Suprapubic skin (tissue), 4 donors: ENCODE measurements at regions not wholly inside any gene's neighbourhood (a gene's known extent, or its start where the extent isn't known, plus 50 kb on each side); places are given as distances from the start of the nearest gene placed in this dataset.

Experiments used
- DNase-seq, 2 donors: peaks; one replicate each; pipeline ENCODE4 v3.0.0-alpha.2; 2019; ENCODE audit warnings: low spot score in 2 of 2
- H3K27ac ChIP-seq: fragments of 200-600 bp; sonication (generic); one replicate; pipeline ENCODE4 v1.5.1; 2019
- H3K27me3 ChIP-seq: fragments of 200-600 bp; sonication (generic); one replicate; pipeline ENCODE4 v1.5.1; 2019
- H3K36me3 ChIP-seq: fragments of 200-600 bp; sonication (generic); one replicate; pipeline ENCODE4 v1.5.1; 2019
- H3K4me1 ChIP-seq: fragments of 200-600 bp; sonication (generic); one replicate; pipeline ENCODE4 v1.5.1; 2019
- H3K4me3 ChIP-seq: fragments of 200-600 bp; sonication (generic); one replicate; pipeline ENCODE4 v1.5.1; 2019; ENCODE audit warnings: mild to moderate bottlenecking
- H3K9me3 ChIP-seq: fragments of 200-600 bp; sonication (generic); one replicate; pipeline ENCODE4 v1.5.1; 2019
- EP300 ChIP-seq: sonication (generic); formaldehyde crosslinking; IDR thresholded peaks from one replicate; pipeline ENCODE4 v1.6.1; 2017; ENCODE audit warnings: antibody characterized with exemption
- POLR2A ChIP-seq, 2 donors: fragments of 450-650 bp; IDR thresholded peaks; one replicate each; pipeline ENCODE4 v1.6.1; 2017; ENCODE audit warnings: antibody characterized with exemption in 2 of 2, mild to moderate bottlenecking in 2 of 2, moderate library complexity in 2 of 2
- POLR2AphosphoS5 ChIP-seq, 3 donors: sonication (generic); formaldehyde crosslinking; IDR thresholded peaks; one replicate each; pipeline ENCODE4 v1.6.1; 2017; ENCODE audit warnings: antibody characterized with exemption in 3 of 3
- WGBS: methylation state at CpG from one replicate; pipeline ENCODE4 v1.1.5; 2018; 5-methylcytosine and 5-hydroxymethylcytosine counted together
- TF ChIP-seq, protein P1 (sequence below), 2 donors: fragments of 200-600 bp in 1 of 2; fragments of 450-650 bp in 1 of 2; sonication (generic) in 1 of 2; IDR thresholded peaks; one replicate each; pipeline ENCODE4 v1.5.1; 2016 to 2019; ENCODE audit warnings: antibody characterized with exemption in 2 of 2, mild to moderate bottlenecking in 1 of 2, moderate library complexity in 1 of 2

DNA sequence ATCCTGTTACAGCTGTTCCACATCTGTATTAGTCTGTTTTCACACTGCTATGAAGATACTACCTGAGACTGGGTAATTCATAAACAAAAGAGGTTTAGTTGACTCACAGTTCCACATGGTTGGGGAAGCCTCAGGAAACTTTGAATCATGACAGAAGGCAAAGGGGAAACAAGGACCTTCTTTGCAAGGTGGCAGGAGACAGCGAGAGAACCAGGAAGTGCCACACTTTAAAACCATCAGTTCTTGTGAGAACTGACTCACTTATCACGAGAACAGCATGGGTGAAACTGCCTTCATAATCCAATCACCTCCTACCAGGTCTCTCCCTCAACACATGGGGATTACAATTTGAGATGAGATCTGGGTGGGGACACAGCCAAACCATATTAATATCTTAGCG is 110.3 kb upstream of the TRABD2B start:
- no peaks in the 10 kb centered on the region for H3K4me1 ChIP-seq
- no peak for DNase-seq
- H3K4me3 ChIP-seq = no peak overlapping the region
- H3K36me3 ChIP-seq = no peaks in the 10 kb centered on the region
- no peak overlapping the region for H3K27ac ChIP-seq
- TF ChIP-seq EP300 (no peak), POLR2AphosphoS5 (IDR thresholded peaks at IDR 0.05) (no peak), POLR2A (IDR thresholded peaks at IDR 0.05) (no peak)
- TF ChIP-seq, protein P1, sequence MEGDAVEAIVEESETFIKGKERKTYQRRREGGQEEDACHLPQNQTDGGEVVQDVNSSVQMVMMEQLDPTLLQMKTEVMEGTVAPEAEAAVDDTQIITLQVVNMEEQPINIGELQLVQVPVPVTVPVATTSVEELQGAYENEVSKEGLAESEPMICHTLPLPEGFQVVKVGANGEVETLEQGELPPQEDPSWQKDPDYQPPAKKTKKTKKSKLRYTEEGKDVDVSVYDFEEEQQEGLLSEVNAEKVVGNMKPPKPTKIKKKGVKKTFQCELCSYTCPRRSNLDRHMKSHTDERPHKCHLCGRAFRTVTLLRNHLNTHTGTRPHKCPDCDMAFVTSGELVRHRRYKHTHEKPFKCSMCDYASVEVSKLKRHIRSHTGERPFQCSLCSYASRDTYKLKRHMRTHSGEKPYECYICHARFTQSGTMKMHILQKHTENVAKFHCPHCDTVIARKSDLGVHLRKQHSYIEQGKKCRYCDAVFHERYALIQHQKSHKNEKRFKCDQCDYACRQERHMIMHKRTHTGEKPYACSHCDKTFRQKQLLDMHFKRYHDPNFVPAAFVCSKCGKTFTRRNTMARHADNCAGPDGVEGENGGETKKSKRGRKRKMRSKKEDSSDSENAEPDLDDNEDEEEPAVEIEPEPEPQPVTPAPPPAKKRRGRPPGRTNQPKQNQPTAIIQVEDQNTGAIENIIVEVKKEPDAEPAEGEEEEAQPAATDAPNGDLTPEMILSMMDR (IDR thresholded peaks at IDR 0.05) = no peak
- H3K9me3 ChIP-seq = no peaks in the 10 kb centered on the region
- no peaks in the 10 kb centered on the region for H3K27me3 ChIP-seq
- 85% methylated on average over 3 of the region's 3 CpGs for WGBS

DNA sequence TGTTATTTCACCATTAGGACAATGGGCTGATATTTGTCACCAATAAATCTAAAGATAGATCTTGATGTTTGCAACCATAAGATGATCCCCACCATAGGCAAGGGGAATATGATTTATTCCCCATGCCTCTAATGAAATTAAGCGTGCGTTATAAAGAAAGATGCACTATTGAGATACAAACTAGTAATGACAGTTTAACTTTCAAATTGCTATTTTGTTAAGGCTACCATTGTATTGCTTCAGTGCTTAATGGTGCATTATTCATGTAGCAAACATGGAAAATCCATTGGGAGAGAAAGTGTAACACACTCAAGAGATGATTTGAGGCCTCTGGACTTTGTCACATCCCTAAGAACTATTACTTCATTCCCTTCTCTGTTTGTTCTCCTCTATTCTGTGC is 108.9 kb upstream of the TRABD2B start:
- TF ChIP-seq POLR2AphosphoS5 (IDR thresholded peaks at IDR 0.05) (no peak), EP300 (no peak), POLR2A (IDR thresholded peaks at IDR 0.05) (no peak)
- TF ChIP-seq, protein P1 (IDR thresholded peaks at IDR 0.05) = no peak
- Histone ChIP-seq H3K4me1 (no peaks in the 10 kb centered on the region), H3K4me3 (no peak overlapping the region), H3K27ac (no peak overlapping the region), H3K36me3 (no peaks in the 10 kb centered on the region), H3K27me3 (peaks cover 3% of the 10 kb centered on the region), H3K9me3 (no peaks in the 10 kb centered on the region)
- WGBS = 100% methylated on average over 2 of the region's 2 CpGs
- DNase-seq = no peak

DNA sequence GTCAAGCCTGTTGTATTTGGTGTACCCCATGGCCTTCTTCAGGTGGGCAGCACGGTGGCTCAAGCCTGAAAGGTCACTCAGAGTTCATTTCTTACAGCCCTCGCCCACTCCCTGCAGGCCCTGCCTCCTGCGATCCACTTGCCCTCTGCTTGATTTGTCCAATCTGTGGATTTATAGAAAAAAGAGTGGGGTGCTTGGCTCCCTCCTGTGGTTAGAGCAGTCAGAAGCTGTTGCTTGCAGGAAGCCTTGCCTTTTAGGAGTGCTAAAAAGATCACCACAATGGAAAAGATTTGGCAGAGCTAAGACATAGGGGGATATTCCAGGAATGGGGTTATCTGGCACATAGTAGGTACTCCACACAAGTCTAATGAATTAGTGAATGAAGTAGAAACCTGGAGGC is 108.0 kb upstream of the TRABD2B start:
- 69% methylated on average over 2 of the region's 3 CpGs for WGBS
- no peak for DNase-seq
- Histone ChIP-seq H3K4me3 (no peak overlapping the region), H3K27ac (no peak overlapping the region), H3K36me3 (no peaks in the 10 kb centered on the region), H3K9me3 (no peaks in the 10 kb centered on the region), H3K27me3 (peaks cover 3% of the 10 kb centered on the region), H3K4me1 (no peaks in the 10 kb centered on the region)
- TF ChIP-seq EP300 (no peak), POLR2AphosphoS5 (IDR thresholded peaks at IDR 0.05) (no peak), POLR2A (IDR thresholded peaks at IDR 0.05) (no peak)
- TF ChIP-seq, protein P1 (IDR thresholded peaks at IDR 0.05) = peak in 1 of 2 donors; percentile 10

DNA sequence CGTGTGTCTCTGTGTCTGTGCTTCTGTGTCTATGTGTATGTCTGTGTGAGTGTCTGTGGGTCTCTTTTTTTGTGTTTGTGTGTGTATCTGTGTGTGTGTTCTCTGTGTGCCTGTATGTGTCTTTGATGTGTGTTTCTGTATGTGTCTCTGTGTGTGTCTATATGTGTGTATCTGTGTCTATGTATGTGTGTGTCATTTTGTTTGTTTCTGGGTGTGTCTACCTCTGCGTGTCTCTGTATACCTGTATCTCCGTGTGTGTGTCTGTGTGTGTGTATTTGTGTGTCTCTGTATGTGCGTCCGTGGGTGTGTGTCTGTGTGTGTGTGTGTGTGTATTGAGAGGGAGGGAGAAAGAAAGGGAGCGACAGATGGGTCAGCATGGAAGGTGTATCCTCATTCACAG is 106.3 kb upstream of the TRABD2B start:
- no peaks in the 10 kb centered on the region for H3K9me3 ChIP-seq
- H3K27ac ChIP-seq = no peak overlapping the region
- no peaks in the 10 kb centered on the region for H3K4me1 ChIP-seq
- H3K4me3 ChIP-seq = no peak overlapping the region
- no peaks in the 10 kb centered on the region for H3K36me3 ChIP-seq
- TF ChIP-seq, protein P1 (IDR thresholded peaks at IDR 0.05) = no peak
- TF ChIP-seq POLR2A (IDR thresholded peaks at IDR 0.05) (no peak), EP300 (no peak), POLR2AphosphoS5 (IDR thresholded peaks at IDR 0.05) (no peak)
- H3K27me3 ChIP-seq = peaks cover 6% of the 10 kb centered on the region
- no peak for DNase-seq
- 91% methylated on average over 6 of the region's 6 CpGs for WGBS

DNA sequence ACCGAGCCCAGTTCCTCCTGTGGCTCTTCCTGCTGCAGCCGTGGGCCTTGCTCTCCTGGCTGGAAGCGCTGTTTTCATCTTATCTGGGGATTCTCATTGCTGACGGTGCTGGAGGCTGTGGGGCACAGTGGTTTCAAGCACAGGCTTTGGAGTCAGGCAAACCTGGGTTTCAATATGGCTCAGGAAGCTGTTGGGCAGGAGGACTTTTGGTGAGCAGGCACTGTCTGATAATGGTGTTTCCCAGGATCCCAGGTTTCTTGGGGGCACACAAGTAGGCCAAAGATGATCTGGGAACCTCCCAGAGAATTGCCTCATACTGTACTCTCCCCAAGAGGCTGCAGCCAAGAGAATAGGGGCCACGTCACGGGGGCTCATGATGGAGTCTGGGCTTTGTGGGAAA is 105.6 kb upstream of the TRABD2B start:
- Histone ChIP-seq H3K27me3 (peaks cover 8% of the 10 kb centered on the region), H3K9me3 (no peaks in the 10 kb centered on the region), H3K27ac (no peak overlapping the region), H3K4me1 (no peaks in the 10 kb centered on the region), H3K36me3 (no peaks in the 10 kb centered on the region), H3K4me3 (no peak overlapping the region)
- 69% methylated on average over 6 of the region's 6 CpGs for WGBS
- DNase-seq = no peak
- TF ChIP-seq POLR2A (IDR thresholded peaks at IDR 0.05) (no peak), POLR2AphosphoS5 (IDR thresholded peaks at IDR 0.05) (no peak)
- TF ChIP-seq, protein P1 (IDR thresholded peaks at IDR 0.05) = no peak
